HS-5 (cell line): ENCODE measurements at regions not wholly inside any gene's neighbourhood (a gene's known extent, or its start where the extent isn't known, plus 50 kb on each side); places are given as distances from the start of the nearest gene placed in this dataset.
"Not testable (repeated sequence)": the region's sequence is repeated elsewhere in the genome, so short reads cannot be mapped to it uniquely, and the experiment has no call there.

Source experiments
- DNase-seq: peaks from one replicate; pipeline ENCODE4 v3.0.0-alpha.2; 2012; ENCODE audit warnings: low read depth

DNA sequence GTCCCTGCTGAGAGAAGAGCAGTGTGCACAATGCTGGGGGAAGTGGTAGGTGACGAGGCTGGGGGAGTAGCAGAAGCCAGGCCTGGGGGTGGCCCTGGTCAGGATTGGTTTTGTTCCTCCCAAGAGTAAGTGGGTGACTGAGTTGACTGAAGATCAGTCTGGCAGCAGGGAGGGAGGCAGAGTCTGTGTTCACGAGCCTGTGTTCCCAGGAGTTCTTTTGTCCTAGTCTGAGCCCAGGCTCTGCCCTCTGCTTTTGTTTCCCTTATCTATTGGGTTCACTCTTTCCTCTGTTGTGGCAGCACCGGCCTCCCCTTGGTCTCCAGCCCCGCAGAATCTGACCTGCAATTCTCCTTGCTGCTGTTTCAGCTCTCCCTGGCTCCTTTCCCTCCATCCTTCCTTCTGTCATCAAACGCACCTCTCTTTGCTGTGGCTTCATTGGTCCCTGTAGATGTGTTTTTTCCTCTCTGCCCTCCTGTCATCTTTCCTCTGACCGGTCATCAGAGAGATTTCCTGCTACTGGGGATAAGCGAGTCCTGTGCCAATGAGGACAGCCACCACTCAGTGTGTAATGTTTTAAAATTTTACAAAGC, 607.4 kb downstream of the KIF4B start:
- no peak for DNase-seq

DNA sequence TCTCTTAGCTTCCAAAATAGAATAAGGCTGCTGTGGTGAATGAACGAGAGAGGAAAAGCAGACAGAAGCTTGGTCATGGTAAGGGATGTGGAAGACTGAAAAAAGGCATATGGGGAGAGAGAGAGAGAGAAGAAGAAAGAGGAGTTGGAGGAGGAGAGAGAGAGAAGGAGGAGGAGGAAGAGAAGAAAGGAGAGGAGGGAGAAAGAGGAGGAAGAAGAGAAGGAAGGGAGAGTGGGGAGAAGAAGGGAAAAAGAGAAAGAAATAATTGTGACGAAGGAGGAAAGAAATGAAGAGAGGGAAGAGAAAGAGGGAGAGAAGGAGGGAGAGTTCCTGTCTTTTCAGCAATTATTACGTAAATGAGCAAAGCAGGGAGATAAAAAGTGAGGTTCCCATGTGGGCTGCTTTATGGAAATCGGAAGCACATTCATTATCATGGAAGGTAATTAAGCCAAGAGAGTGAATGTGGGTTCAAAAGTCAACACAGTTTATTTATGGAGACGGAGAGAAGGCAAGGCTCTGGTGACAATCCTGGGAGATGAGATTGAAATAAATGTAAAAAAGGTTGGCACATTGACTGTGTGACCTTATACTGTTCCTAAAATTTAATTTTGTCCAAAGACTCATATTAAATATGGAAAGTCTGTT, 611.2 kb downstream of the KIF4B start:
- DNase-seq: no peak

DNA sequence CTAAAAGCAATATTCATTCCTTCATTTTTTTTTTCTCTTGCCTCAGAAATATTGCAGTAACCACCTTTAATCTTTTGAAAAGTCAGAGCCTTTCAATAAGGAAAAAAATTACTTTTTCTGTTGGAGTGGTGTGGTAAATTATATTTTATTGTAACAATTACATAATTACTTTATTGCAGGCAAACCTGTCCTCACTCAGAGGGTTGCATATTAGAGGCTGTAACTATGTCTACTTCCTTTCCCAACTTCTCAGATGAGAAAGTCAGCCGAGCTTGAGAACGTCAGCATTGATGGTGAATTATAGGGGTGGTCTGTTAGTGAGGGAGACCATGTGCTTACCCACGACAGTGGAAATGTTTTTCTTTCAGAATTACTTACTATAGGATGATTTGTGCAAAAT, 611.8 kb downstream of the KIF4B start:
- no peak for DNase-seq

DNA sequence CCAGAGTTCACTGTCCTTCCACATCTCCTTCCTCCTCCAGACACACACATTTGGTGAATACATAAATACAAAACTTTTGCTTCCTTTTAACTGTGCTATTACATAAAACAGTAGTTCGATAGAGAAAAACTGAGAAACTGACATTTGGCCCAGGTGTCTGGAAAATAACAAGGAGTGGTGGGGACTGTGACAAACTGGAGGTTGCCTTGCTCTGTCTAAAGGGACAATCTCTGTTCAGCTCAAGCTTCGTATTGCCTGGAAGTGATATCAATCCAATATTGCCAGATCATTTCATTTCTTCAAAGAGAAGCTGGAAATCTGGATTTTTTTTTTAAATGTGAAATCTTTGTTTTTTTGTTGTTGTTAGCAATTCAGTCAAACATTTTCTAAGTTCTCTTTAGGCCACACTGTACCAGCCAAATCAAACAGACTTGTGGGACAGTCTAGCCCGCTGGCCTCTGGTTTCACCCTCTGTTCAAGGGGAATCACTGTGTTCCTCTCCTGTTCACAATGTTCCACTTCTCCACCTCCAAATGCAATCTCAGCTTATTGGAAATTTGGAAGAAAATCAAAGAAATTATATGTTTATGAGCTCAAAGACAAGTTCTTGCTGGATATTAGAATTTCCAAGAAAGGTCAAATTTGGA, 612.5 kb downstream of the KIF4B start:
- DNase-seq: no peak

DNA sequence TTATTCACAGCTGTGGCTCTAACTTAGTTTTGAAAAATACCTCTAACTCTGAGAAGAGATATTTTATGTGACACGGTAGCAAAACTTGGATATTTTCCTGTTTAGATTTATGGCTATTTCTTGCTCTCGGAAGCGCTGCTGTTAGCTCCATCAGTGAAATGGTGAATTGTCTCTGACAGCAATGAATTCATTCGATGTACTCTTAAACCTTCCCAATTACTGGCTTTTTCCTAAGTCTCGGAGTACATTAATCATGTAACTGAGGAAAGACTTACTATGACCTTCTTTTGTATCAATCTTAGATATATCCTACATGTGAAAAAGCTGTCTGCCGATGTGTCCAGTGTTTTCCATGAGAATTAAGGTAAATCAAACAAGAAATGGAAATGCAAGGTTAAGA, 613.0 kb downstream of the KIF4B start:
- DNase-seq: no peak

DNA sequence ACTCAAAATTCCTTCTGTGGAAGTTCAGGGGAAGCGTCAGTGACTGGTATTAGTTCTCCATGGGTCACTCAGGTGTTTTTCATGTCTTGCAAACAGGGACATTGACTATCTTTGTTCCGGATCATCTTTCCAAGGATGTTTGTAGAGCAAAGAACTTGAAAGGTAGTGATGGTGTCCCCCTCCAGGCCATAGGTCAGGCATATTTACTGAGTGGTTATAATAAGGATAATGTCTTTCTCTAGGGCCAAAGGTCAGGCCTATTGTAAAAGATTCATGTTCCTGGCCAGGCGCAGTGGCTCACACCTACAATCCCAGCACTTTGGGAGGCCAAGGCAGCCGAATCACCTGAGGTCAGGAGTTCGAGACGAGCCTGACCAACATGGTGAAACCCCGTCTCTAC, 614.8 kb downstream of the KIF4B start:
- DNase-seq: no peak

DNA sequence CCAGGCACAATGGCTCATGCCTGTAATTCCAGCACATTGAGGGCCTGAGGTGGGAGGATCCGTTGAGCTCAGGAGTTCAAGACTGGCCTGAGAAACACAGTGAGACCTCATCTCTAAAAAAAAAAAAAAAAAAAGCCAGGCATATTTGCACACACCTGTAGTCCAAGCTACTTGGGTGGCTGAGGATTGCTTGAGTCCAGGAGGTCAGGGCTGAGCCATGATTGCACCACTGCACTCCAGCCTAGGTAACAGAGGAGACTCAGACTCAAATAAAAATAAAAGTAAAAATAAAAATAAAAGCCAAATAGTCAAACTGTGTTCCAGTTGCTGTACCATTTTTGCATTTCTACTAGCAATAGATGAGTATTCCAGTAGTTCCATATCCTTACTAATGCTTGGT, 616.0 kb downstream of the KIF4B start:
- no peak for DNase-seq

DNA sequence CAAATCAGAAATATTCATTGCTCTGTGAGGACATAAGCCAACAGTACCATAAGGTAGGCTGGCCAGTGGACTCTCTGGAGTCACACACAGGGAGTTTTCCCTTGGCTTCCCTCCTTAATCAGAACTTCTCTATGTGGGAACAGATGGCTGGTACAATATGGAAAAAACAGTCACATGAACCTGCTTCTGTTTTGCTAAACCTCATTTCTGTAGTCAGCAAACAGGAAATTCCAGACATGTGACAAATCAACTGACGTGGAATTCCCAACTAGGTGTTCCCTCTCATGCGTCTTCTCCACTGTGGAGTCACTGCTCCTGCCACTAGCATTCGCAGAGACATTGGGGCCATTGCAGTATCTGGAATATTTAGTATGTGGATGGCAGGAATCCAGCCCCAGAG, 617.6 kb downstream of the KIF4B start:
- DNase-seq: no peak

DNA sequence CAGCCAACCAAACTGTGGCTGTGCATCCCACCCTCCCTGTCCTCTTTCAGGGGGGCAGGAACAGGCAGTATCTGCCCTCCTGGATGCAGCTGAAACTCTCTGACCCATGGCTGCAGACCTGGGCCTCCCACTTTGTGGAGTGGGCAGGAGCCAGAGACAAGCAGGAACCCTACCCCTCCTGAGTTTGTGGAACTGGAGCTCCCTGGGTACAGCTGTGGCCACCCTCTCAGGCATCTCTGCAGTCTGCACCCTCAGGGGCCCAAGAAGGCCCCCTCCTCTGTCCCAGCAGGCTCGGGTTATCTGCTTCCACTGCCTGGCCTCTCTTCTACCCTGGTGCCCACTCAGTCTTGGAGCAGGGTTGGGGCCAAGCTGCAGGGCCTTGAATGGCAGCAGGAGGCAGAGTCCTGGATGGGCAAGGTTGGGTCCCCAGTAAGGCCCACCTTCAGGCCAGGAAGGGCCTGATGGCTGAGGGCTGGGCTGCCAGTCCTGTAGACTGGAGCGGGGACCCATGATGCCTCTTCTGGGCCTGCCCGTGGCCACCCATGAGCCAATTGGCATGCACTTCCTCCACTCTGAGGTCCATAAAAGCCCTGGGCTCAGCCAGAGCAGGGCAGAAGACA, 619.9 kb downstream of the KIF4B start:
- no peak for DNase-seq

DNA sequence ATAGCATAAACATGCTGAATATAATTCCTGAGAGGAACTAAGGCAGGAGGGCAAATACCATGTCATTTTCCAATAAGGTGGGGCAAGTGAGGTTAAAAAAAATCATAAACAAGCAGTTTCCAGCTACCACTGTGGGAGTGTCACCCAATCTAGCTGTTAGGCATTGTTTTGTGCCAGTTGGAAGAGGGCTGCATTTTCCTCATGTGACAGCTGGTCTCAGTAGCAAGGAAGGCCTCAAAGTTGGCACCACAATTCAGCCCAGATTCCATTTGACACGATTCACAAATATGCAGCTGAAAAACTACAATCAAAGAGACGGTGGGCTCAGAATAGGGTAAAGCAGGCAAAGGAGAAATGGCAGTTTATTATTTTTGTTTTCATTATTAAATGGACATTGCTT, 636.1 kb downstream of the KIF4B start:
- no peak for DNase-seq

DNA sequence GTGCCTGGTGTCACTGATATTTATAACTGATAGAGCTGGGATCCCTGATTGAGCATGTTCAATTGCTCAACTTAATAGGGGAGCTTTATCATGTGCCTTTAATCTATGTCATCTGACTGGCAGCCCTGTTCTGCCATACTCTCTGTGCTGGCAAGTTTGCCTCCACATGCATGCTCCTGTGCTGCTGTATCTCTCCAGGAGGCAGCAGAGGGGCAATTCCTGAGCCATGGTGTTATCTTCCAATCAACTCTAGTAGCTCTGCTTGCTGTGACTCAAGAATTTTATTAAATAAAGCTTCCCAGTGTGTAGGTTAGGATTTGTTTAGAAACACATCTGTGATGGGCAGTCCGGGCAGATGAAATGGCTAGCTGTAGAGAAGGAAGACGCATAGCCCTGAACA, 642.0 kb downstream of the KIF4B start:
- DNase-seq: no peak

DNA sequence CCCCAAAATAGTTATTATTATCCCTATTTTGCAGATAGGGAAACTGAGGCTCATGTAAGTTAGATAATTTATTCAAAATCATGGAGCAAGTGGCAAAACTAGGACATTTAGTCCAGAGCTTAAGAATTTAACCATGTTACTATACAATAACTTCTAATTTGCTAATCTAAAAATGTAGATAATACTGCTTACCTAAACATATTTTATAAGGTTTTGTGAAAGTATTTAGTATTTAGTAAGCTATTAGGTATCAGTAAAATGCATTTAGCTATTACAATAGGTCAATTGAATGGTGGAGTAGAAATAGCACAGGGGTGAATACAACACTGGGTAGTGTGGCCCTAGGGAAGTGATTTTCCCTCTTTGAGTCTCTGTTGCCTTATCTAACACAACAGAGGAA, 648.3 kb downstream of the KIF4B start:
- DNase-seq: no peak

DNA sequence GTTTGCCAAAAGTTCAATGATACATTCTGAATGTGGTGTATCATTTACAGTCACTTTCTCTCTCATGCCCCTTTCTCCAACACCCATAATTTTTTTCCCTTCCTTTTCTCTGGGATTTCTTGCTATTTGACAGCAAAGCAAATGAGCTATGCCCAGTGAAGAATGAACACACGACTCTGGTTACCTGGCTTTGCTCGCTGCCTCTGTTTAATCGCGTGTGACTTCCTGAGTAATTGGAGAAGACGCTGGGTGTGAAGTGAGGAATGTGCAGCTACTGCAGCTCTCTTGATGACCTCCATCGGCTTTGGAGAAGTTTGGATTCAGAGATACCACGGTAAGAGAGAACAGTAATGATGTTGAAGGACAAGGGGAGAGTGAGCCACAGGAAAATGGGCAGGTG, 651.8 kb downstream of the KIF4B start:
- DNase-seq: no peak

DNA sequence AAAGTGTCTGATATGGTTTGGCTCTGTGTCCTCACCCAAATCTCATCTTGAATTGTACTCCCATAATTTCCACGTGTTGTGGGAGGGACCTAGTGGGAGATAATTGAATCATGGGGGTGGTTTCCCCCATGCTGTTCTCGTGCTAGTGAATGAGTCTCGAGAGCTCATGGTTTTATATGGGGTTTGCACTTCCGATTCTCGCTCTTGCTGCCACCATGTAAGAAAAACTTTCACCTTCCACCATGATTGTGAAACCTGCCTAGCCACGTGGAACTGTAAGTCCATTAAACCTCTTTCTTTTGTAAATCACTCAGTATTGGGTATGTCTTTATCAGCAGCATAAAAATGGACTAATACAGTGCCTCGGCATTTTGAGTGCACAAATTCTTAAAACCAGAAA, 655.0 kb upstream of the SGCD start:
- DNase-seq: not testable (repeated sequence)

DNA sequence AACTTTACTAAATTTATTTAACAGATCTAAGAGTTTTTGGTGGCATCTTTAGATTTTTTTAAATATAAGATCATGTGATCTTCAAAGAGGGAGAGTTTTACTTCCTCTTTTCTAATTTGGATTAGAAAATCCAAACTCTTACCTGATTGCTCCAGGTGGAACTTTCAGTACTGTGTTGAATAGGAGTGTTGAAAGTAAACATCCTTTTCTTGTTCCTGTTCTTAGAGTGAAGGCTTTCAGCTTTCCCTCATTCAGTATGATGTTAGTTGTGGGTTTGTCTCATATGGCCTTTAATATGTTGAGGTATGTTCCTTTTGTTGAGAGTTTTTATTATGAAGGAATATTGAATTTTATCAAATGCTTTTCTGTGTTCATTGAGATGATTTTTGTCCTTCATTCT, 650.0 kb upstream of the SGCD start:
- no peak for DNase-seq

DNA sequence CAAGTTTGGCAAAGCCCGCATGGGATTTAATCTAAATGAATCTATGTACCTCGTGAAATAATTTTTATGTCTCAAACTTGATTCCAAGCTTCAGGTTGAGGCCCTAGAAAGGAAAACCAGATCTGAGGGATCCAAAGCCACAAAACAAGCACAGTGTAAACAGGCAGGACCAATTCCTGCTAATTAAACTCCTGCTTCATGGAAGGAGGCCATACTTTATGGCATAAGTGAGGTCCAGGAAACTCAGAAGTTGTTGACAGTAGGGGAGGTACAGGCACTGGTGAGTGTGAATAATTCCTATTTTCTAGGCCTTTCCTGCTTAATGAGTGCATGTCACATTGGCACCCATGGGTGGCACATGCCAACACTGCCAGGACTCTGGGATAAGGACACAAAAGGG, 648.6 kb upstream of the SGCD start:
- DNase-seq: no peak

DNA sequence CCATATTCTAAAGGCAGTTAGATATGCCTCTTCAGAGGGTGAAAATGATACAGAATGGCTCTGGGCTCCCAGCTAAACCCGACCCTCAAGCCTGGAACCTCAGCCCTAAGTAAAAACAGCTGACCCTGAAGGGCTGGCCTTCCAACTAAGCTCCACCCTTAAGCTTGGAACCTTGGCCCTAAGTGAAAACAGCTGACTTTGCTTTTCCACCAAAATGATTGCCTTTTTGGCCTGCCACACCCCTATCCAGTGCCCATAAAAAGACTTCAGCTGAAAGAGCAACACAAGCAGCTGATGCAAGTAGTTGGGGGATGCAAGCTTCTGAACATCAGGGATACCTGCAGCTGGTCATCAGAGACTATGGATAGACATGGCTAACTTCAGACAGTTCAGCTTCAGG, 647.4 kb upstream of the SGCD start:
- no peak for DNase-seq

DNA sequence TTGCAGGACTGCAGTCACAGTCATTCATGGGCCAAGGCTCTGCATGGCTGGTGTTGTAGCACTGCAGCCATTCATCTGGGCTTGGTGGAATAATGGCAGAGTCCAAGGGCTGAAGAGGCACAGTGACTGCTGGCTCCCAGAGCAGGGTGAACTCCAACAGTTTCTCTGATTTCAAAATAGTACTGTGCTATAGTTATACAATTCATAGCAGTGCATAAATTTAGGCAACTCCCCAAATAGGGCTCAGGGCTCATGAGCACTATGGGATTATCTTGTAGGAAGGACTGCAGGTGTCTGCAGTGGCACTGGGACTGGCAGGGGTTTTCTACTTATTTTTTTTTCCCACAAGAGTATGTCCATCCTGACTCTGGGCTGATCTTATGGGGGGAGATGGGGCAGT, 642.5 kb upstream of the SGCD start:
- DNase-seq: no peak

DNA sequence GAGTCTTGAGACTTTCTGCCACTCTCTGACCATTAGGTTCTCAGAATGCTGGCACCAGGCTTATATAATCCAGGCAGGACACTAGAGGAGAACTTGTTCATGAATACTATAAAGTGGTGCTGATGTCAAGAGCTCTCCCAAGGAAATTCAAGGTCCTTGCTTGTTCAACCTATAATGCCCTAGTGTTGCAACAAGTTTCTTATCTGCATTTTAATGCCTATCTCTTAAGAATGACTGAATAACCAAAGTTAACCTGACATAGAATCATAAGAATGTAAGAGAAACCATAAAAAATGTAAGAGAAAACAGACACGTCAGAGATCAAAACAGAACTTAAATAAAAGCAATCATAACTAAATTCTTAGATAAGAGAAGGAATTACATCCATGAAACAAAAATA, 640.8 kb upstream of the SGCD start:
- no peak for DNase-seq

DNA sequence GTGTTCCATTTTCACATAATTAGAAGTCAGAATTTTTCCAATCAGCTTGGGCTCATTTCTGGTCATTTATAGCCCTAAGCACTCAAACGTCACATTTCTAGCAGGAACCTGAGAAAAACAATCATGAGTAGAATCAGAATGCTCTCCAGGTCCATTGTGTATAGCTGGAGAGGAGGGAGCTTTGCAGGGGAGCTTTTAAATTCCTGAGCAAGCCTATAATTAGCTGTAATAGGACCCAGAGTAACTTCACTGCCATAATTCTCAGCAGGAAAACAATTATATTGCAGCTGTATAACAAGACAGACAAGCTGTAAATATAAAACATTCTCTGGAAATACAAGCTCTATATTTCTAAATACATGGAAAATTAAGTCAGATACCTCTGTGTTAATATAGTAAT, 637.6 kb upstream of the SGCD start:
- DNase-seq: no peak

DNA sequence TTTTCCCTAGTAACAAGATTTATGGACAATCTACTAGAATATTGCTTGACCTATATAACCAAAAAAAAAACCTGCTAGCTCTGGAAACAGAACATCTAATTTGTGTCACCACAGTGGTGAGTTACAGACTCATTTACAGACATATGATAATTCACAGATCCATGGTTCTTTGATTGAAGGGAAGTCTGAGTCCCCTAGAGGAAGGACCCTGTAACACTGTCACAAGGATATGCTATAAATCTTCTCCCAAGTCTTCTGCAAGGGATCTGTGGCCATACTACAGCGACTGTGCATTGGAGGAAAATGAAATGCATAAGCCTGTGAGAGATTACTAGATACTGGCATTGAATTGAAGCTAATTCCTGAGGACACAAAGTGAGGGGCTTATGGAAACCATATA, 630.6 kb upstream of the SGCD start:
- DNase-seq: no peak

DNA sequence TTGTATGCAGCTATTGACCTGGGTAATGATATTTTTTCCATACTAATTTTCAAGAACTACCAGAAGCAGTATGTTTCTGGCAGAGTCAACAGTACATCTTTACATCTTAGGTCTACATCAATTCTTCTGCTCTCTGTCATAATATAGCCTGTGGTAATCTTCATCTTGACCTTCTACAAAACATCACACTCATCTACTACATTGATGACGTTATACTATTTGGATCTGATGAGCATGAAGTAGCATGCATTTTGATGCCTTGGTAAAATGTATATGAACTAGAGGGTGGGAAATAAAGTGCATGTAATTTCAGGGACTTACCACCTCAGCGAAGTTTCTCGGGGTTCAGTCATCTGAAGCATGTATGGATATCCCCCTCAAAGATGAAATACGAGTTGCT, 629.7 kb upstream of the SGCD start:
- DNase-seq: no peak

DNA sequence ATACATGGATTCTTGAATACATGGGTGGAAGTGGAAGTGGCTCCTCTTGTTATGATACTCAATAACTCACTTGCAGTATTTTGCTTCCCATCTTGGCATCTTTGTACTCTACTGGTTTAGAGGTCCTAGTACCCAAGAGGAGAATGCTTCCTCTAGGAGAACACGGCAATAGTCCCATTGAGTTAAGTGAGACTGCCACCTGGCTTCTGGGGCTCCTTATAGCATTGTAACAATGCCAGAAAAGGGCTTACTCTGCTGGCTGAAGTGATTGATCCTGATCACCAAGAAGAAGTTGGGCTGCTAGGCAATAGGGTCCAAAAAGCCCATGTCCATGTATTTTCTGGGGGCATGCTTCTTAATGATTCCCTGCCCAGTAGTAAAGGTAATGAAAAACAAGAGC, 627.6 kb upstream of the SGCD start:
- DNase-seq: no peak

DNA sequence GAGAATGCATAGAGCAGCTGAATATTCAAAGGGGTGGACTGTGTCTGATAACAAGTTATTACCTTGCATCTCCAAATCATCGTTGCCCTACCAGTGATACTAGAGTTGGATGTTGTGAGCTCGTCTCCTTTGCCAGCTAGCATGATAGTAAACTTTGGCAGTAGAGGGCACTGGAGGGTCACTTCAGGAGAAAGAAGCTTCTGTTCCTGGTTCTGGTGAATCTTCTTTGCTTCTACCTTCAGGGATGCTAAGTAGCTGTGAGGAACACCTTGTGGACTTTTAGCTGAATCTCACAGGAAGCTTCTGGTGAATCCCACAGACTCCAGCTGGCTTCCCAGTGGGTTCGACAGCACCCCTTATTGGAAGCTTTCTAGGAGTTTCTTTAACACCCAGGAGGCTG, 626.6 kb upstream of the SGCD start:
- DNase-seq: no peak
